CD4-positive, alpha-beta memory T cell (primary cell): ENCODE measurements at regions not wholly inside any gene's neighbourhood (a gene's known extent, or its start where the extent isn't known, plus 50 kb on each side); places are given as distances from the start of the nearest gene placed in this dataset.

Experiments used
- CTCF ChIA-PET: fragments of 350-600 bp; sonication (Branson Sonifier 250); formaldehyde crosslinking; loops from one replicate; lab custom pipeline; 2021; ENCODE audit warnings: inconsistent platforms; ENCODE audit not compliant: partially characterized antibody; lab: Charles Lee
- POLR2A ChIA-PET: fragments of 350-600 bp; sonication (Branson Sonifier 250); formaldehyde crosslinking; loops from one replicate; lab custom pipeline; 2021; ENCODE audit not compliant: partially characterized antibody; lab: Charles Lee
- DNase-seq, 5 donors: peaks; one replicate each; pipeline versions ENCODE4 v3.0.0 to v3.0.0-alpha.2; 2020 to 2022; ENCODE audit warnings: mixed read lengths in 1 of 5
- H3K27ac ChIP-seq: one replicate; pipeline ENCODE4 v1.7.0; 2013; ENCODE audit warnings: low read depth, low read length
- H3K27me3 ChIP-seq: 2 replicates; pipeline ENCODE4 v1.7.0; 2013; ENCODE audit warnings: mild to moderate bottlenecking, low read length, moderate library complexity; ENCODE audit not compliant: insufficient read depth
- H3K36me3 ChIP-seq: 2 replicates; pipeline ENCODE4 v1.7.0; 2013; ENCODE audit warnings: mild to moderate bottlenecking, low read length, moderate library complexity; ENCODE audit not compliant: insufficient read depth
- H3K4me1 ChIP-seq: 2 replicates; pipeline ENCODE4 v1.7.0; 2013; ENCODE audit warnings: mild to moderate bottlenecking, low read length, moderate library complexity; ENCODE audit not compliant: insufficient read depth
- H3K4me3 ChIP-seq, 2 donors: one replicate each; pipeline ENCODE4 v1.7.0; 2013; ENCODE audit warnings: low read length in 2 of 2, mild to moderate bottlenecking in 1 of 2
- H3K9me3 ChIP-seq, 2 donors: one replicate each; pipeline ENCODE4 v1.7.0; 2013; ENCODE audit warnings: low read length in 2 of 2, control low read depth in 1 of 2; ENCODE audit not compliant: control insufficient read depth in 1 of 2
- H3K27ac Mint-ChIP-seq, 7 donors: one replicate each; pipeline ENCODE4 v1.8.0; 2020 to 2021; ENCODE audit warnings: mixed read lengths in 7 of 7, mild to moderate bottlenecking in 6 of 7, inconsistent platforms in 3 of 7, moderate library complexity in 3 of 7
- H3K27me3 Mint-ChIP-seq, 2 donors: one replicate each; pipeline ENCODE4 v1.8.0; 2020 to 2021; ENCODE audit warnings: mixed read lengths in 2 of 2
- H3K36me3 Mint-ChIP-seq, 2 donors: one replicate each; pipeline ENCODE4 v1.8.0; 2020 to 2021; ENCODE audit warnings: mixed read lengths in 2 of 2, inconsistent platforms in 1 of 2, mild to moderate bottlenecking in 1 of 2
- H3K4me1 Mint-ChIP-seq, 4 donors: one replicate each; pipeline ENCODE4 v1.8.0; 2020 to 2021; ENCODE audit warnings: mixed read lengths in 4 of 4, mild to moderate bottlenecking in 1 of 4
- H3K4me3 Mint-ChIP-seq, 8 donors: one replicate each; pipeline ENCODE4 v1.8.0; 2020 to 2021; ENCODE audit warnings: mixed read lengths in 8 of 8, mild to moderate bottlenecking in 7 of 8, moderate library complexity in 6 of 8, inconsistent platforms in 3 of 8
- H3K9me3 Mint-ChIP-seq, 8 donors: one replicate each; pipeline ENCODE4 v1.8.0; 2020 to 2021; ENCODE audit warnings: mixed read lengths in 8 of 8, mild to moderate bottlenecking in 5 of 8, inconsistent platforms in 3 of 8, moderate library complexity in 1 of 8
- intact Hi-C: fragments of 100-400 bp; cut with micrococcal nuclease; formaldehyde crosslinking; loops from one replicate; pipeline ENCODE4 v1.15.1; 2023

- Mint-ChIP-seq H3K27ac (no peak overlapping the region), H3K4me3 (no peak overlapping the region), H3K9me3 (peaks cover 0 to 6% (median 2%) of the 10 kb centered on the region in 8 donors), H3K27me3 (no peaks in the 10 kb centered on the region), H3K4me1 (no peaks in the 10 kb centered on the region), H3K36me3 (no peaks in the 10 kb centered on the region)
- Histone ChIP-seq H3K27ac (no peak overlapping the region), H3K4me3 (no peak overlapping the region), H3K27me3 (no peaks in the 10 kb centered on the region), H3K9me3 (no peaks in the 10 kb centered on the region), H3K36me3 (no peaks in the 10 kb centered on the region), H3K4me1 (no peaks in the 10 kb centered on the region)
- ChIA-PET CTCF (no interaction called here), POLR2A (no interaction called here)
- intact Hi-C loops = no loop called here
- no peak for DNase-seq
Observed at GRCh38 chr4:138736362-138736761, 279.2 kb upstream of the NOCT start.

- Histone ChIP-seq H3K4me1 (no peaks in the 10 kb centered on the region), H3K27me3 (no peaks in the 10 kb centered on the region), H3K27ac (no peak overlapping the region), H3K9me3 (no peaks in the 10 kb centered on the region), H3K4me3 (no peak overlapping the region), H3K36me3 (no peaks in the 10 kb centered on the region)
- Mint-ChIP-seq H3K36me3 (no peaks in the 10 kb centered on the region), H3K4me1 (no peaks in the 10 kb centered on the region), H3K27me3 (no peaks in the 10 kb centered on the region), H3K9me3 (peaks cover 0 to 4% (median under 1%) of the 10 kb centered on the region in 8 donors), H3K27ac (no peak overlapping the region), H3K4me3 (no peak overlapping the region)
- ChIA-PET CTCF (no interaction called here), POLR2A (no interaction called here)
- DNase-seq = no peak
- intact Hi-C loops = no loop called here
Observed at GRCh38 chr4:138734746-138735145, 280.8 kb upstream of the NOCT start.

GRCh38 chr4:138728566-138728965 lies 287.0 kb upstream of the NOCT start:
- H3K27me3 ChIP-seq = no peaks in the 10 kb centered on the region
- POLR2A ChIA-PET = no interaction called here
- DNase-seq = no peak
- Mint-ChIP-seq H3K9me3 (peaks cover 0 to 3% (median 0%) of the 10 kb centered on the region in 8 donors), H3K36me3 (no peaks in the 10 kb centered on the region), H3K27ac (no peak overlapping the region), H3K27me3 (peaks cover 2 to 5% of the 10 kb centered on the region in 2 donors), H3K4me1 (no peaks in the 10 kb centered on the region), H3K4me3 (no peak overlapping the region)
- H3K27ac ChIP-seq = no peak overlapping the region
- no peaks in the 10 kb centered on the region for H3K9me3 ChIP-seq
- H3K36me3 ChIP-seq = no peaks in the 10 kb centered on the region
- H3K4me3 ChIP-seq = no peak overlapping the region
- intact Hi-C loops = no loop called here
- CTCF ChIA-PET = no interaction called here
- H3K4me1 ChIP-seq = no peaks in the 10 kb centered on the region

DNA sequence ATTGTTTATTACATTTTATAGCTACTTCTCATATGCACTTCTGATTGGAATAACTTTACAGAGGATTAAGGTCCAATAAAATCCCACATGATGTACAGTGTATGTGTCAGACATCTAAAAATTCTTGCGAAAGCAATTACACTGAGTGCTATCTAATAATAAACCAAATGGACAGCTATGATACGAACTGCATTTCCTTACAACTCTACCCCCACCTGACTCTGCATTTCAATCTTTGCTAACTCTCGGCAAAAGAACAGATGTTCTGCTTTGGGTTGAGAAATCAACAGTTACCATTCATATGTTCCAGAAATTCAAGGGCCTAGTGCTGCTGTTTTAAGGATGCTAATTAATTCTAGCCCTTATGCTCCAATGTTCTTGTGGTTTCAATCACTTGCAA lies 287.9 kb upstream of the NOCT start:
- intact Hi-C loops = no loop called here
- Histone ChIP-seq H3K9me3 (no peaks in the 10 kb centered on the region), H3K27ac (no peak overlapping the region), H3K4me1 (no peaks in the 10 kb centered on the region), H3K27me3 (no peaks in the 10 kb centered on the region), H3K36me3 (no peaks in the 10 kb centered on the region), H3K4me3 (no peak overlapping the region)
- ChIA-PET CTCF (no interaction called here), POLR2A (no interaction called here)
- Mint-ChIP-seq H3K36me3 (no peaks in the 10 kb centered on the region), H3K27ac (no peak overlapping the region), H3K4me3 (no peak overlapping the region), H3K4me1 (no peaks in the 10 kb centered on the region), H3K9me3 (no peaks in the 10 kb centered on the region), H3K27me3 (peaks cover 2 to 5% of the 10 kb centered on the region in 2 donors)
- no peak for DNase-seq

GRCh38 chr4:138724530-138724929 lies 291.1 kb upstream of the NOCT start:
- Histone ChIP-seq H3K9me3 (no peaks in the 10 kb centered on the region), H3K27me3 (no peaks in the 10 kb centered on the region), H3K4me1 (no peaks in the 10 kb centered on the region), H3K4me3 (no peak overlapping the region), H3K36me3 (no peaks in the 10 kb centered on the region), H3K27ac (no peak overlapping the region)
- CTCF ChIA-PET = no interaction called here
- DNase-seq = no peak
- H3K27me3 Mint-ChIP-seq = peaks cover 2 to 5% of the 10 kb centered on the region in 2 donors
- H3K36me3 Mint-ChIP-seq = no peaks in the 10 kb centered on the region
- no peaks in the 10 kb centered on the region for H3K9me3 Mint-ChIP-seq
- intact Hi-C loops = no loop called here
- H3K4me3 Mint-ChIP-seq = no peak overlapping the region
- no peaks in the 10 kb centered on the region for H3K4me1 Mint-ChIP-seq
- POLR2A ChIA-PET = no interaction called here
- no peak overlapping the region for H3K27ac Mint-ChIP-seq

- no peaks in the 10 kb centered on the region for H3K36me3 ChIP-seq
- no peaks in the 10 kb centered on the region for H3K4me1 Mint-ChIP-seq
- peaks cover 0 to 4% of the 10 kb centered on the region in 2 donors for H3K27me3 Mint-ChIP-seq
- H3K36me3 Mint-ChIP-seq = no peaks in the 10 kb centered on the region
- H3K9me3 ChIP-seq = no peaks in the 10 kb centered on the region
- ChIA-PET POLR2A (no interaction called here), CTCF (no interaction called here)
- peaks cover 0 to 4% (median 0%) of the 10 kb centered on the region in 8 donors for H3K9me3 Mint-ChIP-seq
- H3K4me3 Mint-ChIP-seq = no peak overlapping the region
- no peaks in the 10 kb centered on the region for H3K27me3 ChIP-seq
- no peaks in the 10 kb centered on the region for H3K4me1 ChIP-seq
- no peak overlapping the region for H3K4me3 ChIP-seq
- DNase-seq = no peak
- intact Hi-C loops = no loop called here
- H3K27ac ChIP-seq = no peak overlapping the region
- H3K27ac Mint-ChIP-seq = no peak overlapping the region
Observed at GRCh38 chr4:138716559-138717335, 298.8 kb upstream of the NOCT start.

DNA sequence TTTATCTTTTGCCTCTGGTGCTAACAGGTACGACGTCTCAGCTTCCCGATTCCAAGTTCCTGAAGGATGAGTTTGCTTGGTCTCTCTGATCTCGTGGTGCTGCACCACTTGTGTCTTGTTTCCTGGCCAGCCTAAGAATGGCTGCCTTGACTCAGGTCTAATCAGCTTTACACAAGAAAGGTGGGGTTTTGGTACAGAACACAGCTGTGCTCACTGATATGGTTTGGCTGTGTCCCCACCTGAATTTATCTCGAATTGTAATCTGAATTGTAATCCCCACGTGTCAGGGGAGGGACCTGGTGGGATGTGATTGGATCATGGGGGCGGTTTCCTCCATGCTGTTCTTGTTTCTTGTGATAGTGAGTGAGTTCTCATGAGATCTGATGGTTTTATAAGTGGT lies 305.3 kb upstream of the NOCT start:
- Mint-ChIP-seq H3K27me3 (peaks cover 0 to 10% of the 10 kb centered on the region in 2 donors), H3K36me3 (no peaks in the 10 kb centered on the region), H3K4me1 (no peaks in the 10 kb centered on the region), H3K4me3 (no peak overlapping the region), H3K9me3 (peaks cover 0 to 7% (median 0%) of the 10 kb centered on the region in 8 donors), H3K27ac (no peak overlapping the region)
- Histone ChIP-seq H3K4me1 (no peaks in the 10 kb centered on the region), H3K27me3 (no peaks in the 10 kb centered on the region), H3K36me3 (no peaks in the 10 kb centered on the region), H3K27ac (no peak overlapping the region), H3K9me3 (no peaks in the 10 kb centered on the region), H3K4me3 (no peak overlapping the region)
- POLR2A ChIA-PET = no interaction called here
- CTCF ChIA-PET = no interaction called here
- intact Hi-C loops = no loop called here
- DNase-seq = no peak
